GM18909 (cell line): ENCODE measurements at regions not wholly inside any gene's neighbourhood (a gene's known extent, or its start where the extent isn't known, plus 50 kb on each side); places are given as distances from the start of the nearest gene placed in this dataset.
"Not testable (repeated sequence)": the region's sequence is repeated elsewhere in the genome, so short reads cannot be mapped to it uniquely, and the experiment has no call there.

ENCODE experiments used
- ATAC-seq: cut with Tn5 transposase; IDR thresholded peaks from one replicate; pipeline ENCODE4 v1.9.1; 2021; ENCODE audit warnings: mild to moderate bottlenecking; ENCODE audit not compliant: unreplicated experiment, poor library complexity

GRCh38 chr4:25981749-25982148, 67.7 kb downstream of the SMIM20 start:
- no peak for ATAC-seq

- ATAC-seq, result no peak
Observed at GRCh38 chr4:25982962-25983361, 68.9 kb downstream of the SMIM20 start.

- no peak for ATAC-seq
Observed at GRCh38 chr4:25984266-25984665, 70.2 kb downstream of the SMIM20 start.

GRCh38 chr4:25984796-25985195, 70.8 kb downstream of the SMIM20 start:
- ATAC-seq, result no peak

GRCh38 chr4:25986807-25987206, 72.8 kb downstream of the SMIM20 start:
- ATAC-seq, result no peak

- no peak for ATAC-seq
Observed at GRCh38 chr4:25991340-25991739, 77.3 kb downstream of the SMIM20 start.

GRCh38 chr4:25993395-25994185, 79.6 kb downstream of the SMIM20 start:
- peak; percentile 50 for ATAC-seq

GRCh38 chr4:25994577-25994976, 80.6 kb downstream of the SMIM20 start:
- not testable (repeated sequence) for ATAC-seq

- ATAC-seq, result no peak
Observed at GRCh38 chr4:26000274-26000950, 86.4 kb downstream of the SMIM20 start.

GRCh38 chr4:26001413-26001812, 87.4 kb downstream of the SMIM20 start:
- no peak for ATAC-seq

- no peak for ATAC-seq
Observed at GRCh38 chr4:26001816-26002215, 87.8 kb downstream of the SMIM20 start.

GRCh38 chr4:26003056-26003455, 89.0 kb downstream of the SMIM20 start:
- no peak for ATAC-seq

- ATAC-seq, result no peak
Observed at GRCh38 chr4:26004290-26004689, 90.3 kb downstream of the SMIM20 start.

GRCh38 chr4:26005764-26006163, 91.7 kb downstream of the SMIM20 start:
- no peak for ATAC-seq

GRCh38 chr4:26008737-26009136, 94.7 kb downstream of the SMIM20 start:
- no peak for ATAC-seq

GRCh38 chr4:26009502-26009901, 95.5 kb downstream of the SMIM20 start:
- no peak for ATAC-seq

GRCh38 chr4:26010304-26010703, 96.3 kb downstream of the SMIM20 start:
- ATAC-seq, result no peak

GRCh38 chr4:26013629-26014028, 99.6 kb downstream of the SMIM20 start:
- ATAC-seq, result no peak

GRCh38 chr4:26015133-26015651, 101.2 kb downstream of the SMIM20 start:
- ATAC-seq, result no peak

GRCh38 chr4:26015906-26016305, 101.9 kb downstream of the SMIM20 start:
- ATAC-seq, result no peak

- ATAC-seq, result no peak
Observed at GRCh38 chr4:26017531-26017930, 103.5 kb downstream of the SMIM20 start.
